Hepatocyte (in vitro differentiated cells): ENCODE measurements at regions not wholly inside any gene's neighbourhood (a gene's known extent, or its start where the extent isn't known, plus 50 kb on each side); places are given as distances from the start of the nearest gene placed in this dataset.

Experiments used
- DNase-seq: peaks from one replicate; pipeline ENCODE4 v3.0.0-alpha.2; 2016; ENCODE audit warnings: low spot score
- H2AFZ ChIP-seq: fragments of 200-600 bp; sonication (generic); 2 replicates; pipeline ENCODE4 v1.6.0; 2016; ENCODE audit warnings: antibody characterized with exemption, mild to moderate bottlenecking
- H3K27ac ChIP-seq: fragments of 200-600 bp; sonication (generic); 2 replicates; pipeline ENCODE4 v1.5.1; 2016; ENCODE audit warnings: mild to moderate bottlenecking
- H3K27me3 ChIP-seq: fragments of 200-600 bp; sonication (generic); 2 replicates; pipeline ENCODE4 v1.6.1; 2016
- H3K36me3 ChIP-seq: fragments of 200-600 bp; sonication (generic); replicated peaks from 2 replicates; pipeline ENCODE4 v1.5.1; 2016; ENCODE audit warnings: low read depth; ENCODE audit not compliant: insufficient read depth
- H3K4me1 ChIP-seq: fragments of 200-600 bp; sonication (generic); 2 replicates; pipeline ENCODE4 v1.5.1; 2016; ENCODE audit warnings: mild to moderate bottlenecking, moderate library complexity; ENCODE audit not compliant: insufficient read depth
- H3K4me2 ChIP-seq: fragments of 200-600 bp; sonication (generic); 2 replicates; pipeline ENCODE4 v1.6.0; 2016
- H3K4me3 ChIP-seq: fragments of 200-600 bp; sonication (generic); 2 replicates; pipeline ENCODE4 v1.5.1; 2016; ENCODE audit warnings: mild to moderate bottlenecking
- H3K79me2 ChIP-seq: fragments of 200-600 bp; sonication (generic); 2 replicates; pipeline ENCODE4 v1.6.0; 2017; ENCODE audit warnings: mild to moderate bottlenecking
- H3K9me2 ChIP-seq: fragments of 200-600 bp; sonication (generic); replicated peaks from 2 replicates; pipeline ENCODE4 v1.6.0; 2017; ENCODE audit warnings: mild to moderate bottlenecking; ENCODE audit not compliant: insufficient read depth
- H3K9me3 ChIP-seq: fragments of 200-600 bp; sonication (generic); 2 replicates; pipeline ENCODE4 v1.5.1; 2016; ENCODE audit warnings: low read depth, mild to moderate bottlenecking
- H4K20me1 ChIP-seq: fragments of 200-600 bp; sonication (generic); 2 replicates; pipeline ENCODE4 v1.6.0; 2016; ENCODE audit warnings: mild to moderate bottlenecking; ENCODE audit not compliant: insufficient read depth, poor library complexity, severe bottlenecking
- CTCF ChIP-seq: fragments of 200-600 bp; sonication (generic); IDR thresholded peaks from 2 replicates; pipeline ENCODE4 v1.5.1; 2016; ENCODE audit warnings: antibody characterized with exemption, mild to moderate bottlenecking; ENCODE audit not compliant: poor library complexity
- EZH2 ChIP-seq: fragments of 200-600 bp; sonication (generic); IDR thresholded peaks from 2 replicates; pipeline ENCODE4 v1.6.1; 2016; ENCODE audit warnings: antibody characterized with exemption, mild to moderate bottlenecking, borderline replicate concordance
- EZH2phosphoT487 ChIP-seq: fragments of 200-600 bp; sonication (generic); IDR thresholded peaks from one replicate; pipeline ENCODE4 v1.6.1; 2018; ENCODE audit warnings: antibody characterized with exemption, mild to moderate bottlenecking, low read depth, moderate library complexity; ENCODE audit not compliant: unreplicated experiment, severe bottlenecking
- WGBS: methylation state at CpG from one replicate; pipeline ENCODE4 v1.1.6; 2016; ENCODE audit warnings: low lambda C conversion rate; ENCODE audit errors: missing lambda C conversion rate; 5-methylcytosine and 5-hydroxymethylcytosine counted together

GRCh38 chr2:150303281-150303680, 184.2 kb downstream of the RND3 start:
- Histone ChIP-seq H4K20me1 (no peaks in the 10 kb centered on the region), H3K27me3 (no peaks in the 10 kb centered on the region), H3K4me3 (no peak overlapping the region), H3K4me2 (no peak overlapping the region), H3K9me2 (no peaks in the 10 kb centered on the region), H3K79me2 (no peaks in the 10 kb centered on the region), H3K27ac (no peak overlapping the region), H3K9me3 (peaks cover 4% of the 10 kb centered on the region), H3K36me3 (no peaks in the 10 kb centered on the region), H2AFZ (no peak overlapping the region), H3K4me1 (no peaks in the 10 kb centered on the region)
- TF ChIP-seq CTCF (no peak), EZH2 (no peak), EZH2phosphoT487 (no peak)
- DNase-seq = no peak
- WGBS = 90% methylated on average over 1 of the region's 1 CpG

GRCh38 chr2:150298571-150299305, 188.7 kb downstream of the RND3 start:
- H3K4me1 ChIP-seq = no peaks in the 10 kb centered on the region
- no peaks in the 10 kb centered on the region for H3K27me3 ChIP-seq
- DNase-seq = no peak
- 86% methylated on average over 3 of the region's 3 CpGs for WGBS
- H3K9me2 ChIP-seq = no peaks in the 10 kb centered on the region
- H3K4me3 ChIP-seq = no peak overlapping the region
- no peaks in the 10 kb centered on the region for H4K20me1 ChIP-seq
- H3K9me3 ChIP-seq = peaks cover 4% of the 10 kb centered on the region
- H3K36me3 ChIP-seq = no peaks in the 10 kb centered on the region
- no peak overlapping the region for H3K4me2 ChIP-seq
- H3K27ac ChIP-seq = no peak overlapping the region
- H3K79me2 ChIP-seq = no peaks in the 10 kb centered on the region
- no peak overlapping the region for H2AFZ ChIP-seq
- no peak for TF ChIP-seq EZH2
- no peak for TF ChIP-seq CTCF
- TF ChIP-seq EZH2phosphoT487 = no peak

GRCh38 chr2:150296770-150297546, 190.5 kb downstream of the RND3 start:
- DNase-seq = no peak
- Histone ChIP-seq H3K4me3 (no peak overlapping the region), H3K27me3 (no peaks in the 10 kb centered on the region), H3K79me2 (no peaks in the 10 kb centered on the region), H3K4me2 (no peak overlapping the region), H4K20me1 (no peaks in the 10 kb centered on the region), H3K36me3 (no peaks in the 10 kb centered on the region), H3K4me1 (no peaks in the 10 kb centered on the region), H3K9me3 (no peaks in the 10 kb centered on the region), H2AFZ (no peak overlapping the region), H3K27ac (no peak overlapping the region), H3K9me2 (no peaks in the 10 kb centered on the region)
- TF ChIP-seq EZH2 (no peak), CTCF (no peak), EZH2phosphoT487 (no peak)
